SK-N-SH (cell line): ENCODE measurements at regions not wholly inside any gene's neighbourhood (a gene's known extent, or its start where the extent isn't known, plus 50 kb on each side); places are given as distances from the start of the nearest gene placed in this dataset.

Experiments used
- CTCF ChIA-PET: fragments of 300-600, 350-600 bp; formaldehyde crosslinking; extraction: SDS; loops from one replicate; lab custom pipeline; 2021; lab: Yijun Ruan, JAX
- POLR2A ChIA-PET: fragments of 350-600 bp; sonication (Branson Sonifier 250); formaldehyde crosslinking; extraction: SDS; loops from one replicate; lab custom pipeline; 2020; ENCODE audit warnings: antibody characterized with exemption, inconsistent platforms; lab: Yijun Ruan, JAX
- DNase-seq: peaks from one replicate; pipeline ENCODE4 v3.0.0; 2012
- H2AFZ ChIP-seq: fragments of 200-600 bp; sonication (generic); 2 replicates; pipeline ENCODE4 v1.8.1; 2016; ENCODE audit warnings: antibody characterized with exemption, mild to moderate bottlenecking, low read depth
- H3F3A ChIP-seq: fragments of 200-600 bp; sonication (generic); replicated peaks from 2 replicates; pipeline ENCODE3; 2016; ENCODE audit warnings: antibody characterized with exemption, mild to moderate bottlenecking; ENCODE audit not compliant: insufficient read depth
- H3K27ac ChIP-seq, 2 experiments: fragments of 200-500 bp in 1 of 2; fragments of 200-600 bp in 1 of 2; sonication (Bioruptor generic) in 1 of 2; sonication (generic), shearing (Covaris generic) in 1 of 2; 2 replicates each; pipeline versions ENCODE4 v1.5.1 to v1.6.1; 2014 to 2016; ENCODE audit warnings: low read depth in 2 of 2, inconsistent platforms in 1 of 2, low read length in 1 of 2, mild to moderate bottlenecking in 1 of 2, mixed read lengths in 1 of 2
- H3K27me3 ChIP-seq: fragments of 200-600 bp; sonication (generic), shearing (Covaris generic); 2 replicates; pipeline ENCODE4 v1.6.1; 2016; ENCODE audit warnings: mixed run types; ENCODE audit not compliant: insufficient read depth
- H3K36me3 ChIP-seq, 2 experiments: fragments of 200-500 bp in 1 of 2; fragments of 200-600 bp in 1 of 2; sonication (Bioruptor generic) in 1 of 2; sonication (generic) in 1 of 2; replicated peaks in 1 of 2; 2 replicates each; pipeline versions ENCODE3 to v1.5.1; 2014 to 2016; ENCODE audit warnings: low read length in 1 of 2, mild to moderate bottlenecking in 1 of 2; ENCODE audit not compliant: insufficient read depth in 2 of 2, control insufficient read depth in 1 of 2
- H3K4me1 ChIP-seq, 2 experiments: fragments of 200-500 bp in 1 of 2; fragments of 200-600 bp in 1 of 2; sonication (Bioruptor generic) in 1 of 2; sonication (generic), shearing (Covaris generic) in 1 of 2; 2 replicates each; pipeline versions ENCODE4 v1.5.1 to v1.6.1; 2014 to 2016; ENCODE audit warnings: low read depth in 1 of 2, low read length in 1 of 2, mixed run types in 1 of 2; ENCODE audit not compliant: insufficient read depth in 2 of 2, control insufficient read depth in 1 of 2
- H3K4me2 ChIP-seq: fragments of 200-600 bp; sonication (generic), shearing (Covaris generic); 2 replicates; pipeline ENCODE4 v1.6.1; 2017; ENCODE audit warnings: mixed run types
- H3K4me3 ChIP-seq, 2 experiments: fragments of 200-500 bp in 1 of 2; fragments of 200-600 bp in 1 of 2; sonication (Bioruptor generic) in 1 of 2; sonication (generic), shearing (Covaris generic) in 1 of 2; 2 replicates each; pipeline versions ENCODE4 v1.5.1 to v1.8.1; 2014 to 2016; ENCODE audit warnings: low read depth in 2 of 2, inconsistent platforms in 1 of 2, low read length in 1 of 2, mild to moderate bottlenecking in 1 of 2, mixed read lengths in 1 of 2, moderate library complexity in 1 of 2
- H3K79me2 ChIP-seq: fragments of 200-600 bp; sonication (generic); 2 replicates; pipeline ENCODE4 v1.8.1; 2017; ENCODE audit warnings: mild to moderate bottlenecking; ENCODE audit not compliant: insufficient read depth
- H3K9ac ChIP-seq: fragments of 200-600 bp; sonication (generic); 2 replicates; pipeline ENCODE4 v1.6.1; 2017; ENCODE audit warnings: mixed run types
- H3K9me2 ChIP-seq: fragments of 200-600 bp; sonication (generic); 2 replicates; pipeline ENCODE4 v1.6.1; 2017; ENCODE audit warnings: mixed run types
- H3K9me3 ChIP-seq: fragments of 200-600 bp; sonication (generic); 2 replicates; pipeline ENCODE4 v1.6.1; 2017; ENCODE audit warnings: mixed run types, mild to moderate bottlenecking, moderate library complexity
- H4K20me1 ChIP-seq: fragments of 200-600 bp; sonication (generic); 2 replicates; pipeline ENCODE4 v1.6.1; 2017; ENCODE audit warnings: mild to moderate bottlenecking, mixed run types; ENCODE audit not compliant: insufficient read depth
- ELF1 ChIP-seq: IDR thresholded peaks from 2 replicates; pipeline ENCODE4 v1.4.0; 2012
- EP300 ChIP-seq, 2 experiments: IDR thresholded peaks; 2 replicates each; pipeline versions ENCODE4 v1.4.0 to v1.6.1; 2012; ENCODE audit warnings: borderline replicate concordance in 1 of 2, low read depth in 1 of 2, low read length in 1 of 2
- FOXM1 ChIP-seq: IDR thresholded peaks from 2 replicates; pipeline ENCODE4 v1.4.0; 2012; ENCODE audit warnings: low read depth, mild to moderate bottlenecking
- JUND ChIP-seq: IDR thresholded peaks from 2 replicates; pipeline ENCODE4 v1.4.0; 2012
- MEF2A ChIP-seq: IDR thresholded peaks from 2 replicates; pipeline ENCODE4 v1.4.0; 2012; ENCODE audit warnings: low read depth, borderline replicate concordance
- MXI1 ChIP-seq: IDR thresholded peaks from 2 replicates; pipeline ENCODE4 v1.6.1; 2012; ENCODE audit warnings: mild to moderate bottlenecking, low read depth, low read length, improper control_type of control experiment
- POLR2AphosphoS5 ChIP-seq: IDR thresholded peaks from 2 replicates; pipeline ENCODE4 v1.6.1; 2012; ENCODE audit warnings: low read depth, low read length
- RCOR1 ChIP-seq: fragments of 150-350 bp; IDR thresholded peaks from 2 replicates; pipeline ENCODE4 v1.6.1; 2017; ENCODE audit warnings: antibody characterized with exemption, low read length
- RXRA ChIP-seq: IDR thresholded peaks from 2 replicates; pipeline ENCODE4 v1.4.0; 2012; ENCODE audit warnings: low read depth, mild to moderate bottlenecking, borderline replicate concordance
- TAF1 ChIP-seq: IDR thresholded peaks from 2 replicates; pipeline ENCODE4 v1.6.1; 2012; ENCODE audit warnings: low read depth, mild to moderate bottlenecking, low read length, moderate library complexity, borderline replicate concordance
- TCF12 ChIP-seq: IDR thresholded peaks from 2 replicates; pipeline ENCODE4 v1.4.0; 2012
- WGBS: methylation state at CpG from one replicate; pipeline ENCODE4 v1.1.6; 2017; ENCODE audit warnings: low lambda C conversion rate; 5-methylcytosine and 5-hydroxymethylcytosine counted together
- TF ChIP-seq, protein P1 (sequence below): fragments of 150-350 bp; IDR thresholded peaks from 2 replicates; pipeline ENCODE4 v1.6.1; 2016; ENCODE audit warnings: mild to moderate bottlenecking, low read depth, low read length
- TF ChIP-seq, protein P2 (sequence below): fragments of 150-350 bp; IDR thresholded peaks from 2 replicates; pipeline ENCODE4 v1.6.1; 2017; ENCODE audit warnings: antibody characterized with exemption, low read length, low read depth, borderline replicate concordance
- TF ChIP-seq, protein P3 (sequence below): IDR thresholded peaks from 2 replicates; pipeline ENCODE4 v1.6.1; 2012; ENCODE audit warnings: mild to moderate bottlenecking, low read depth, low read length, moderate library complexity

DNA sequence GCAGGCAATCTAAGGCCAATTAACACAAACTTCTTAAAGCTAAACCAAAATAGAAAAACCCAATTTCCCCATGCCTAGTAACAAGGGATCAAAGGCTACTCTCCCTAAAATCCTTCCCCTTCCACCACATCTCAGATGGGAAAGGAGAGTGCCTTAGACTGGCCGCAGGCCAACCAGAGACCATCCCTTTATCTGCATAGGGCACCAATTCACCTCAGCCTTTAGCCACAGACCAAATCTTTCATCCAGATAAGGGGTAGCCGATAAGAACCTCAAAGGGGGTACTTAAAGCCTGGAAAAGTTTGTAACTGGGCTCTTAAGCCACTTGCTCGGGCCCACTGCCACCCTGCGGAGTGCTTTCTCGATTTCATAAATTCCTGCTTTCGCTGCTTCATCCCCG is 68.3 kb downstream of the TEX13C start (continued):
- no peak for TF ChIP-seq FOXM1
- TF ChIP-seq EP300 (IDR thresholded peaks at IDR 0.05; ENCODE audit: borderline replicate concordance in 1 of 2, low read depth in 1 of 2, low read length in 1 of 2): no peak
- TF ChIP-seq ELF1: no peak
- TF ChIP-seq TCF12: no peak
- TF ChIP-seq JUND: no peak
- TF ChIP-seq RCOR1: no peak
- no peak for TF ChIP-seq POLR2AphosphoS5
- TF ChIP-seq MXI1: no peak
- TF ChIP-seq, protein P1, sequence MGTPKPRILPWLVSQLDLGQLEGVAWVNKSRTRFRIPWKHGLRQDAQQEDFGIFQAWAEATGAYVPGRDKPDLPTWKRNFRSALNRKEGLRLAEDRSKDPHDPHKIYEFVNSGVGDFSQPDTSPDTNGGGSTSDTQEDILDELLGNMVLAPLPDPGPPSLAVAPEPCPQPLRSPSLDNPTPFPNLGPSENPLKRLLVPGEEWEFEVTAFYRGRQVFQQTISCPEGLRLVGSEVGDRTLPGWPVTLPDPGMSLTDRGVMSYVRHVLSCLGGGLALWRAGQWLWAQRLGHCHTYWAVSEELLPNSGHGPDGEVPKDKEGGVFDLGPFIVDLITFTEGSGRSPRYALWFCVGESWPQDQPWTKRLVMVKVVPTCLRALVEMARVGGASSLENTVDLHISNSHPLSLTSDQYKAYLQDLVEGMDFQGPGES: no peak
- TF ChIP-seq RXRA: no peak
- TF ChIP-seq, protein P2, sequence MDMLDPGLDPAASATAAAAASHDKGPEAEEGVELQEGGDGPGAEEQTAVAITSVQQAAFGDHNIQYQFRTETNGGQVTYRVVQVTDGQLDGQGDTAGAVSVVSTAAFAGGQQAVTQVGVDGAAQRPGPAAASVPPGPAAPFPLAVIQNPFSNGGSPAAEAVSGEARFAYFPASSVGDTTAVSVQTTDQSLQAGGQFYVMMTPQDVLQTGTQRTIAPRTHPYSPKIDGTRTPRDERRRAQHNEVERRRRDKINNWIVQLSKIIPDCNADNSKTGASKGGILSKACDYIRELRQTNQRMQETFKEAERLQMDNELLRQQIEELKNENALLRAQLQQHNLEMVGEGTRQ: no peak

DNA sequence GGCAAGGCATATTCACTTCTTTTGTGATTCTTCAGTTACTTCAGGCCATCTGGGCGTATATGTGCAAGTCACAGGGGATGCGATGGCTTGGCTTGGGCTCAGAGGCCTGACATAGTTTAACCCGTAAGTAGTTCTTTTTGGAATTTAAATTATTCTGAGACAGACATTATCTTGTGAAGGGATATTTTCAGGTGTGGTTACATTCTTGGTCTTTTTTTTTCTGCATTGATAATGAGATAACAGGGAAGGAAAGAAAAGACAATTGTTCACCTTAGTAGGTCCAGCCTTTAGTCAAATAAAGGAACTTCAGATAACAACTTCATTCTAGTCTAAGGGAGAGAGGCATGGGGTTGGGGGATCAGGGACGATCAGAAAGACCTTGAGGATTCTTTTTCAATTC is 74.8 kb downstream of the TEX13C start:
- Histone ChIP-seq H3K9me3 (no peaks in the 10 kb centered on the region), H3K9me2 (no peaks in the 10 kb centered on the region), H3K27me3 (no peaks in the 10 kb centered on the region), H3K79me2 (no peaks in the 10 kb centered on the region), H3F3A (no peaks in the 10 kb centered on the region), H3K4me3 (no peak overlapping the region), H2AFZ (no peak overlapping the region), H4K20me1 (no peaks in the 10 kb centered on the region), H3K27ac (no peak overlapping the region), H3K4me1 (no peaks in the 10 kb centered on the region), H3K36me3 (no peaks in the 10 kb centered on the region), H3K4me2 (no peak overlapping the region), H3K9ac (no peak overlapping the region)
- ChIA-PET POLR2A (no interaction called here), CTCF (no interaction called here)
- WGBS: 32% methylated on average over 4 of the region's 4 CpGs
- no peak for TF ChIP-seq MEF2A
- TF ChIP-seq TAF1: no peak
- TF ChIP-seq, protein P3, sequence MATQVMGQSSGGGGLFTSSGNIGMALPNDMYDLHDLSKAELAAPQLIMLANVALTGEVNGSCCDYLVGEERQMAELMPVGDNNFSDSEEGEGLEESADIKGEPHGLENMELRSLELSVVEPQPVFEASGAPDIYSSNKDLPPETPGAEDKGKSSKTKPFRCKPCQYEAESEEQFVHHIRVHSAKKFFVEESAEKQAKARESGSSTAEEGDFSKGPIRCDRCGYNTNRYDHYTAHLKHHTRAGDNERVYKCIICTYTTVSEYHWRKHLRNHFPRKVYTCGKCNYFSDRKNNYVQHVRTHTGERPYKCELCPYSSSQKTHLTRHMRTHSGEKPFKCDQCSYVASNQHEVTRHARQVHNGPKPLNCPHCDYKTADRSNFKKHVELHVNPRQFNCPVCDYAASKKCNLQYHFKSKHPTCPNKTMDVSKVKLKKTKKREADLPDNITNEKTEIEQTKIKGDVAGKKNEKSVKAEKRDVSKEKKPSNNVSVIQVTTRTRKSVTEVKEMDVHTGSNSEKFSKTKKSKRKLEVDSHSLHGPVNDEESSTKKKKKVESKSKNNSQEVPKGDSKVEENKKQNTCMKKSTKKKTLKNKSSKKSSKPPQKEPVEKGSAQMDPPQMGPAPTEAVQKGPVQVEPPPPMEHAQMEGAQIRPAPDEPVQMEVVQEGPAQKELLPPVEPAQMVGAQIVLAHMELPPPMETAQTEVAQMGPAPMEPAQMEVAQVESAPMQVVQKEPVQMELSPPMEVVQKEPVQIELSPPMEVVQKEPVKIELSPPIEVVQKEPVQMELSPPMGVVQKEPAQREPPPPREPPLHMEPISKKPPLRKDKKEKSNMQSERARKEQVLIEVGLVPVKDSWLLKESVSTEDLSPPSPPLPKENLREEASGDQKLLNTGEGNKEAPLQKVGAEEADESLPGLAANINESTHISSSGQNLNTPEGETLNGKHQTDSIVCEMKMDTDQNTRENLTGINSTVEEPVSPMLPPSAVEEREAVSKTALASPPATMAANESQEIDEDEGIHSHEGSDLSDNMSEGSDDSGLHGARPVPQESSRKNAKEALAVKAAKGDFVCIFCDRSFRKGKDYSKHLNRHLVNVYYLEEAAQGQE: no peak
- DNase-seq: no peak
